ENCODE measurements at regions not wholly inside any gene's neighbourhood (a gene's known extent, or its start where the extent isn't known, plus 50 kb on each side); places are given as distances from the start of the nearest gene placed in this dataset.

DNA sequence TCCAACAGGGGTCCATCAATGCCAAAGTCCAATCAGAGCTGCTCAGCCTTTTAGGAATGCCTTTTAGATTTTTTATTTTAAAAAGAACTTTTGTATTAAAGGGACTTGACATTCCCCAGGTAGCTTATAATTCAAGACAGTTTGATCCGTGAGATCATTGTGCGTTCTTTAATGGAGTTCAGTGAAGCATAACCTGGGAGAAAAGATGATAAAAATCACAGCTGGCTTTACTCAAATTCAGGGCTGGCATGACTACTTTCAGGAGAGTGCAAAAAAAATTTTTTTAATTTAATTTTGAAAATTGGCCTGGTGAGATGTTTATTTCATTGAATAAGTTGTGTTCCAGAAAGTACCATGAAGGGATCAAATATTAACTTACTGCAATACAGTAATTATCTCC, 118.2 kb downstream of the VCX2 start:
- TF ChIP-seq, protein P1, sequence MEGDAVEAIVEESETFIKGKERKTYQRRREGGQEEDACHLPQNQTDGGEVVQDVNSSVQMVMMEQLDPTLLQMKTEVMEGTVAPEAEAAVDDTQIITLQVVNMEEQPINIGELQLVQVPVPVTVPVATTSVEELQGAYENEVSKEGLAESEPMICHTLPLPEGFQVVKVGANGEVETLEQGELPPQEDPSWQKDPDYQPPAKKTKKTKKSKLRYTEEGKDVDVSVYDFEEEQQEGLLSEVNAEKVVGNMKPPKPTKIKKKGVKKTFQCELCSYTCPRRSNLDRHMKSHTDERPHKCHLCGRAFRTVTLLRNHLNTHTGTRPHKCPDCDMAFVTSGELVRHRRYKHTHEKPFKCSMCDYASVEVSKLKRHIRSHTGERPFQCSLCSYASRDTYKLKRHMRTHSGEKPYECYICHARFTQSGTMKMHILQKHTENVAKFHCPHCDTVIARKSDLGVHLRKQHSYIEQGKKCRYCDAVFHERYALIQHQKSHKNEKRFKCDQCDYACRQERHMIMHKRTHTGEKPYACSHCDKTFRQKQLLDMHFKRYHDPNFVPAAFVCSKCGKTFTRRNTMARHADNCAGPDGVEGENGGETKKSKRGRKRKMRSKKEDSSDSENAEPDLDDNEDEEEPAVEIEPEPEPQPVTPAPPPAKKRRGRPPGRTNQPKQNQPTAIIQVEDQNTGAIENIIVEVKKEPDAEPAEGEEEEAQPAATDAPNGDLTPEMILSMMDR (IDR thresholded peaks at IDR 0.05) = no peak
- Mint-ChIP-seq H3K9me3 (ENCODE audit: low read depth) (no peaks in the 10 kb centered on the region), H3K4me1 (ENCODE audit: low read depth) (no peaks in the 10 kb centered on the region), H3K27ac (ENCODE audit: unreplicated experiment) (no peak overlapping the region), H3K36me3 (ENCODE audit: low read depth) (no peaks in the 10 kb centered on the region), H3K4me3 (ENCODE audit: unreplicated experiment) (no peak overlapping the region), H3K27me3 (ENCODE audit: low read depth) (no peaks in the 10 kb centered on the region)
- no peak for DNase-seq (ENCODE audit: low spot score)

DNA sequence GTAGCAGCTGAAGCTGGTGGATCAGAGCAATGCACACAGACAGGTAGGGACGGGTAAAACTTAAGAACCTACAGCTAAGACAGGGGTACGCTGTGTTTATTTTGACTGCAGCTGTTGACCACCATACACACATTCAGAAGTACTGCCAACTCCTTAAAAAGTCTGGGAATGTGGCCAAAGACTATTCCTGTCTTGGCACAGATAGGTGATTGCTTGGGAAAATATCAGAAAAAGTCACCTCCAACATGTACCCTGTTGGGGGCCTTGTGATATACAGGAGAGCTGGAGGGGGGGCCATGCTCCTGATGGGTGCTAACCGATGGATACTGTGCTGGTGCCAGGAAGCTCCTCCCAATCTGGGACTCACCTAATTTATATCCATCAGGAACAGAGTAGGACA, 121.2 kb downstream of the VCX2 start:
- no peaks in the 10 kb centered on the region for H3K9me3 Mint-ChIP-seq (ENCODE audit: low read depth)
- no peak overlapping the region for H3K27ac Mint-ChIP-seq (ENCODE audit: unreplicated experiment)
- no peak overlapping the region for H3K4me3 Mint-ChIP-seq (ENCODE audit: unreplicated experiment)
- no peak for DNase-seq (ENCODE audit: low spot score)
- no peaks in the 10 kb centered on the region for H3K27me3 Mint-ChIP-seq (ENCODE audit: low read depth)
- H3K36me3 Mint-ChIP-seq (ENCODE audit: low read depth) = no peaks in the 10 kb centered on the region
- TF ChIP-seq, protein P1 (IDR thresholded peaks at IDR 0.05) = no peak
- H3K4me1 Mint-ChIP-seq (ENCODE audit: low read depth) = no peaks in the 10 kb centered on the region

DNA sequence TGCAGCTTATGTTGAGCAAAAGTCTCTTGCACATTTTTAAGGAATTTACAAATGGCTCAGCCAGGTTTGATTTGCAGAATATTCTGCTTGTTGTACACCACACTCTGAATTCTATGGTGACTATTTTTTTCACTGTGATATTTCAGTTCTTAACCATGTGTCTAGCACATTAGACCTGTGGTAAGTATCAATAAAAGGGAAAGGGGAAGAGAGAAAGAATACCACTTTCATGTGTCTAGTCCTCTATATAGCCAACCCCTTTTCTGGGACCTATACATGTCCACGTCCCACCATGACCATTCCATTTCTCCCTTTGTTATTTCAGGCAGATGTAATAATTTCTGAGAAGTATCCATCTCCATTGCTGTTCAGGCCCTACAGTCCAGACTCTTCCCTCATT, 121.3 kb upstream of the PNPLA4 start:
- Mint-ChIP-seq H3K4me1 (ENCODE audit: low read depth) (no peaks in the 10 kb centered on the region), H3K9me3 (ENCODE audit: low read depth) (no peaks in the 10 kb centered on the region), H3K4me3 (ENCODE audit: unreplicated experiment) (no peak overlapping the region), H3K36me3 (ENCODE audit: low read depth) (no peaks in the 10 kb centered on the region), H3K27ac (ENCODE audit: unreplicated experiment) (no peak overlapping the region), H3K27me3 (ENCODE audit: low read depth) (no peaks in the 10 kb centered on the region)
- TF ChIP-seq, protein P1 (IDR thresholded peaks at IDR 0.05) = no peak
- no peak for DNase-seq (ENCODE audit: low spot score)

DNA sequence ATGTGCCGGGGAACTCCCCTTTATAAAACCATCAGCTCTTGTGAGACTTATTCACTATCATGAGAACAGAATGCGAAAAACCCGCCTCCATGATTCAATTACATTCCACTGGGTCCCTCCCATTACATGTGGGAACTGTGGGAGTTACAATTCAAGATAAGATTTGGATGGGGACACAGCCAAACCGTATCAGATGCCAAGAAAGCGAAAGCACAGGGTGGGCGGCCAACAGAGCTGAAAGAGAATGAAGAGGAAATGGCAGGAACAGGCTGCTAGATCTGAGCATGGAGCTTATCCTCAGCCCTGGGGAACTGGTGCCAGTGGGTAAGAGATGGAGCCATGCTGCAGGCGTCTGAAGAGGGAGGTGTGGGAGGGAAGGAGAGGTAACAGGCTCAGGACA, 117.7 kb upstream of the PNPLA4 start:
- H3K4me1 Mint-ChIP-seq (ENCODE audit: low read depth) = no peaks in the 10 kb centered on the region
- H3K9me3 Mint-ChIP-seq (ENCODE audit: low read depth) = no peaks in the 10 kb centered on the region
- no peak overlapping the region for H3K4me3 Mint-ChIP-seq (ENCODE audit: unreplicated experiment)
- DNase-seq (ENCODE audit: low spot score) = no peak
- H3K27me3 Mint-ChIP-seq (ENCODE audit: low read depth) = no peaks in the 10 kb centered on the region
- TF ChIP-seq, protein P1 (IDR thresholded peaks at IDR 0.05) = no peak
- no peak overlapping the region for H3K27ac Mint-ChIP-seq (ENCODE audit: unreplicated experiment)
- no peaks in the 10 kb centered on the region for H3K36me3 Mint-ChIP-seq (ENCODE audit: low read depth)

DNA sequence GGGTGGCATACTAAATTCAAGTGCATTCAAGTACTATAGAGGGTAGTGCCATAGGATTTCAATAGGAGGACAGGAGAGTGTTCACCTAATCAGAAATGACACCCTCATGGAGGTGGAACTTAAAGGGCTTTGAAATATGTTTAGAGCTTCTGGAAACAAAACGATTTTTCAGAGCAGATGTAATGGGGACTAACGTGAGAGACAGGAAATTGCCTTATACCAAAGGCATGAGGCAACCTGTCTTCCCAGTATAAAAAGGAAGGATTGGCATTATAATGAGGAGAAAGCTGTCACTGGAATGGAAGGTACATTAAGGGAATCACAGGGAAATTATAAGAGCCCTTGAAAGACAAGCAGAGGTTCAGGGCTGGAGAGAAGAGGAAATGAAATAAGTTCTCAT, 116.3 kb upstream of the PNPLA4 start:
- Mint-ChIP-seq H3K4me3 (ENCODE audit: unreplicated experiment) (no peak overlapping the region), H3K27me3 (ENCODE audit: low read depth) (no peaks in the 10 kb centered on the region), H3K9me3 (ENCODE audit: low read depth) (no peaks in the 10 kb centered on the region), H3K27ac (ENCODE audit: unreplicated experiment) (no peak overlapping the region), H3K4me1 (ENCODE audit: low read depth) (no peaks in the 10 kb centered on the region), H3K36me3 (ENCODE audit: low read depth) (no peaks in the 10 kb centered on the region)
- TF ChIP-seq, protein P1 (IDR thresholded peaks at IDR 0.05) = no peak
- no peak for DNase-seq (ENCODE audit: low spot score)
